DOHH2 (cell line): ENCODE measurements at regions not wholly inside any gene's neighbourhood (a gene's known extent, or its start where the extent isn't known, plus 50 kb on each side); places are given as distances from the start of the nearest gene placed in this dataset.

Experiments used
- H3F3A ChIP-seq: fragments of 200-600 bp; sonication (generic), shearing (Covaris generic); 2 replicates; pipeline ENCODE4 v1.6.0; 2016; ENCODE audit warnings: antibody characterized with exemption, mild to moderate bottlenecking; ENCODE audit not compliant: control insufficient read depth, insufficient read depth
- H3K27ac ChIP-seq: fragments of 200-600 bp; sonication (generic); 2 replicates; pipeline ENCODE4 v1.5.1; 2014; ENCODE audit warnings: low read depth, mild to moderate bottlenecking, low read length, moderate library complexity
- H3K27me3 ChIP-seq: fragments of 200-600 bp; sonication (generic); 2 replicates; pipeline ENCODE4 v1.6.1; 2014; ENCODE audit warnings: mild to moderate bottlenecking, low read length, mixed read lengths; ENCODE audit not compliant: control insufficient read depth
- H3K36me3 ChIP-seq: fragments of 200-600 bp; sonication (generic); 2 replicates; pipeline ENCODE4 v1.6.1; 2014; ENCODE audit warnings: mild to moderate bottlenecking, low read length, moderate library complexity, mixed read lengths; ENCODE audit not compliant: control insufficient read depth
- H3K4me1 ChIP-seq: fragments of 200-600 bp; sonication (generic); 2 replicates; pipeline ENCODE4 v1.6.1; 2014; ENCODE audit warnings: mild to moderate bottlenecking, low read length, mixed read lengths; ENCODE audit not compliant: control insufficient read depth
- H3K4me2 ChIP-seq: fragments of 200-600 bp; sonication (generic); 2 replicates; pipeline ENCODE4 v1.6.0; 2014; ENCODE audit warnings: mild to moderate bottlenecking, low read length, moderate library complexity
- H3K4me3 ChIP-seq: fragments of 200-600 bp; sonication (generic); 2 replicates; pipeline ENCODE4 v1.5.1; 2014; ENCODE audit warnings: mild to moderate bottlenecking, low read length, mixed read lengths
- H3K79me2 ChIP-seq: fragments of 200-600 bp; sonication (generic); 2 replicates; pipeline ENCODE4 v1.6.1; 2014; ENCODE audit warnings: mild to moderate bottlenecking, low read length, mixed read lengths; ENCODE audit not compliant: control insufficient read depth
- H3K9me2 ChIP-seq: fragments of 200-600 bp; sonication (generic); replicated peaks from 2 replicates; pipeline ENCODE4 v1.6.1; 2014; ENCODE audit warnings: mild to moderate bottlenecking, low read length, mixed read lengths; ENCODE audit not compliant: control insufficient read depth
- H3K9me3 ChIP-seq: fragments of 200-600 bp; sonication (generic); 2 replicates; pipeline ENCODE4 v1.6.1; 2014; ENCODE audit warnings: antibody characterized with exemption, low read length, mixed read lengths; ENCODE audit not compliant: control insufficient read depth, insufficient read depth
- H4K20me1 ChIP-seq: fragments of 200-600 bp; sonication (generic); 2 replicates; pipeline ENCODE4 v1.6.0; 2014; ENCODE audit warnings: low read depth, mild to moderate bottlenecking, antibody characterized with exemption, low read length, moderate library complexity; ENCODE audit not compliant: control insufficient read depth, insufficient read depth
- EZH2phosphoT487 ChIP-seq: fragments of 200-600 bp; sonication (generic); IDR thresholded peaks from 2 replicates; pipeline ENCODE4 v1.6.1; 2017; ENCODE audit warnings: borderline replicate concordance, mild to moderate bottlenecking, antibody characterized with exemption, low read length, moderate library complexity, mixed read lengths
- TF ChIP-seq, protein P1 (sequence below): fragments of 200-600 bp; sonication (generic); IDR thresholded peaks from one replicate; pipeline ENCODE4 v1.5.1; 2014; ENCODE audit warnings: antibody characterized with exemption, mild to moderate bottlenecking, low read depth, low read length; ENCODE audit not compliant: poor library complexity, severe bottlenecking

DNA sequence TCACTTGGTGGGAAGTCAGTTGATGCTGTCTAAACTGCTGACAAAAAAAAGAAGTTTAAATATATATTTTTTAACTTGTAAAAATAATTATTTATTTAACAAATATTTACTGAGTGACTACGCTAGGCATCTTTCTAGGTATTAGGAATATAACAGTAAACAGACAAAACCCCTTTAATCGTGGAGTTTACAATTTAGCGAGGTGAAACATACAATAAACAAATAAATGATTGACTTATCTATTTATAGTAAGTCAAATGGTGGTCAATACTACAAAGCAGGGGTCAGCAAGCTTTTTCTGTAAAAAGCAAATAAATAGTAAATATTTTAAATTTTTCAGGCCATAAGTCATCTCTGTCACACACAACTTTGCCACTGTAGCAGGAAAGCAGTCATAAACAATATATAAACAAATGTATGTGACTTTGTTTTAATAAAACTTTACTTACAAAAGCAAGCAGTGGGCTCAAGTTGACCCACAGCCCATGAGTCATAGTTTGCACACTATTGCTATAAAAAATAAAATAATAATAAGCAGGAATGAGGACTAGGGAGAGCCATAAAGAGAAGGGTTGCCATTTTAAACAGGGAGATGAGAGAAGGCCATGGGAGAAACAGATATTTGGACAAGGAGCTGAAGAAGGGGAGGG lies 263.9 kb downstream of the PLPP3 start:
- Histone ChIP-seq H3K36me3 (no peaks in the 10 kb centered on the region), H3K79me2 (no peaks in the 10 kb centered on the region), H3F3A (no peaks in the 10 kb centered on the region), H3K4me3 (no peak overlapping the region), H3K27me3 (no peaks in the 10 kb centered on the region), H3K4me2 (no peak overlapping the region), H3K9me2 (no peaks in the 10 kb centered on the region), H4K20me1 (no peaks in the 10 kb centered on the region), H3K9me3 (no peaks in the 10 kb centered on the region), H3K27ac (no peak overlapping the region), H3K4me1 (no peaks in the 10 kb centered on the region)
- no peak for TF ChIP-seq EZH2phosphoT487
- TF ChIP-seq, protein P1, sequence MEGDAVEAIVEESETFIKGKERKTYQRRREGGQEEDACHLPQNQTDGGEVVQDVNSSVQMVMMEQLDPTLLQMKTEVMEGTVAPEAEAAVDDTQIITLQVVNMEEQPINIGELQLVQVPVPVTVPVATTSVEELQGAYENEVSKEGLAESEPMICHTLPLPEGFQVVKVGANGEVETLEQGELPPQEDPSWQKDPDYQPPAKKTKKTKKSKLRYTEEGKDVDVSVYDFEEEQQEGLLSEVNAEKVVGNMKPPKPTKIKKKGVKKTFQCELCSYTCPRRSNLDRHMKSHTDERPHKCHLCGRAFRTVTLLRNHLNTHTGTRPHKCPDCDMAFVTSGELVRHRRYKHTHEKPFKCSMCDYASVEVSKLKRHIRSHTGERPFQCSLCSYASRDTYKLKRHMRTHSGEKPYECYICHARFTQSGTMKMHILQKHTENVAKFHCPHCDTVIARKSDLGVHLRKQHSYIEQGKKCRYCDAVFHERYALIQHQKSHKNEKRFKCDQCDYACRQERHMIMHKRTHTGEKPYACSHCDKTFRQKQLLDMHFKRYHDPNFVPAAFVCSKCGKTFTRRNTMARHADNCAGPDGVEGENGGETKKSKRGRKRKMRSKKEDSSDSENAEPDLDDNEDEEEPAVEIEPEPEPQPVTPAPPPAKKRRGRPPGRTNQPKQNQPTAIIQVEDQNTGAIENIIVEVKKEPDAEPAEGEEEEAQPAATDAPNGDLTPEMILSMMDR, result no peak

DNA sequence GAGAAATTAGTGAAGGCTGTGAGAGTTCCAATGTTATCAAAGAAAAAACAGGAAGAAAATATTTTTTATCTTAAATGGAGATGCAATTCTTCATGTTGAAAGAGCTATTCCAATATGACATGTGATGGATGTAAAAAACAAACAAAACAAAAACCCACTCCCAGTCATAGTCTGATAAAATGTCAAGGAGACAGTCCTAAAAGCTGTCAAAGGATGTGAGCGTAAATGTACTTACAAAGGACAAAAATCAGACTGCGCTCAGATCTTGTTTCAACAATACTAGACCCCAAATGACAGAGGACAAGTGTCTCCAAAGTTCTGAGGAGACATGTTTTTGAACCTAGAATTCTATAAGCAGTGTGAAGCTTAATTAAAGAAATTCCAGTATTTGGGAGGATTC lies 265.8 kb downstream of the PLPP3 start:
- H3K27ac ChIP-seq, result no peak overlapping the region
- no peak overlapping the region for H3K4me3 ChIP-seq
- H3K4me1 ChIP-seq, result no peaks in the 10 kb centered on the region
- H3F3A ChIP-seq, result no peaks in the 10 kb centered on the region
- no peaks in the 10 kb centered on the region for H4K20me1 ChIP-seq
- no peaks in the 10 kb centered on the region for H3K9me3 ChIP-seq
- H3K79me2 ChIP-seq, result no peaks in the 10 kb centered on the region
- H3K27me3 ChIP-seq, result no peaks in the 10 kb centered on the region
- H3K4me2 ChIP-seq, result no peak overlapping the region
- no peaks in the 10 kb centered on the region for H3K36me3 ChIP-seq
- TF ChIP-seq, protein P1, result no peak
- no peak for TF ChIP-seq EZH2phosphoT487
- no peaks in the 10 kb centered on the region for H3K9me2 ChIP-seq

DNA sequence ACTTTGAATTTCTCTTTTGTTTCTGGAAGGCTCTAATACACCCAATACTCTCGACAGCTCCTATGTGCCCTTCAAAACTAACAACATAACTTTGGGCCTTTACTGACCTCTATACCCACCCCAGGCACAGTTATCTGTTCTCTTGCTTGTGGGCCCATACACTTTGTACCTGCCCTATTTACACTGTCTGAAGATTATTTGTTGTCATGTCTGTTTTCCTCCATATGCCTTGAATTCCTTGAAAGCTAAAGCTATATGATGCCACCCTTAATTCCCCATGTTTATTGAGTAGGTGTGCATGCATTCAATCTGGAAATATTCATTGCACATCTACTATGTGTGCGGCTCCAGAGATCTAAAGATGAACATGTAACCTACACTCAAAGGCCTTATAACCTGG lies 267.6 kb downstream of the PLPP3 start:
- Histone ChIP-seq H3K27me3 (no peaks in the 10 kb centered on the region; the same call in 1 of the 2 replicates), H3K4me2 (no peak overlapping the region), H3K4me1 (no peaks in the 10 kb centered on the region), H3K4me3 (no peak overlapping the region), H3K36me3 (no peaks in the 10 kb centered on the region), H3F3A (no peaks in the 10 kb centered on the region), H3K9me2 (no peaks in the 10 kb centered on the region), H3K27ac (no peak overlapping the region), H3K9me3 (no peaks in the 10 kb centered on the region), H3K79me2 (no peaks in the 10 kb centered on the region), H4K20me1 (no peaks in the 10 kb centered on the region)
- TF ChIP-seq EZH2phosphoT487, result no peak
- TF ChIP-seq, protein P1, result no peak
